PC-3 (cell line): ENCODE measurements at regions not wholly inside any gene's neighbourhood (a gene's known extent, or its start where the extent isn't known, plus 50 kb on each side); places are given as distances from the start of the nearest gene placed in this dataset.

Experiments
- ATAC-seq: fragments of 200-7000 bp; cut with Tn5 transposase; 2 replicates; pipeline ENCODE4 v1.9.1; 2020; ENCODE audit warnings: mild to moderate bottlenecking, moderate library complexity
- BruUV-seq: library from RNA; stranded (reverse); fragments of 400-500 nt; replicated peaks from 2 replicates; lab custom pipeline; 2021; lab: Mats Ljungman, UMichigan
- CTCF ChIA-PET: fragments of 300-600 bp; sonication (Branson Sonifier 250); formaldehyde crosslinking; loops from one replicate; lab custom pipeline; 2022; ENCODE audit warnings: antibody characterized with exemption; lab: Charles Lee
- POLR2A ChIA-PET: fragments of 300-600 bp; sonication (Branson Sonifier 250); formaldehyde crosslinking; loops from one replicate; lab custom pipeline; 2022; ENCODE audit warnings: antibody characterized with exemption; ENCODE audit not compliant: unreplicated experiment; lab: Charles Lee
- DNase-seq: peaks from one replicate; pipeline ENCODE4 v3.0.0-alpha.2; 2015
- H2AFZ ChIP-seq: fragments of 300-600 bp; sonication (generic); 2 replicates; pipeline ENCODE4 v1.6.0; 2016; ENCODE audit warnings: antibody characterized with exemption, low read length
- H3F3A ChIP-seq: fragments of 300-600 bp; sonication (generic); one replicate; pipeline ENCODE4 v1.6.0; 2017; ENCODE audit warnings: antibody characterized with exemption, low read length, control low read depth, mild to moderate bottlenecking; ENCODE audit not compliant: unreplicated experiment
- H3K27ac ChIP-seq: fragments of 300-600 bp; sonication (generic); 2 replicates; pipeline ENCODE4 v1.5.1; 2016; ENCODE audit warnings: mild to moderate bottlenecking, low read length
- H3K27me3 ChIP-seq: fragments of 300-600 bp; sonication (generic); 2 replicates; pipeline ENCODE4 v1.6.1; 2016; ENCODE audit warnings: low read length, mixed read lengths
- H3K36me3 ChIP-seq: fragments of 300-600 bp; sonication (generic); 2 replicates; pipeline ENCODE4 v1.6.1; 2016; ENCODE audit warnings: low read depth, mixed run types, low read length, mixed read lengths
- H3K4me1 ChIP-seq: fragments of 300-600 bp; sonication (generic); 2 replicates; pipeline ENCODE4 v1.5.1; 2016; ENCODE audit warnings: low read length; ENCODE audit not compliant: insufficient read depth
- H3K4me2 ChIP-seq: fragments of 300-600 bp; sonication (generic); 2 replicates; pipeline ENCODE4 v1.6.0; 2016; ENCODE audit warnings: low read length
- H3K4me3 ChIP-seq: fragments of 300-600 bp; sonication (generic); 2 replicates; pipeline ENCODE4 v1.5.1; 2016; ENCODE audit warnings: mild to moderate bottlenecking, low read length, mixed read lengths
- H3K79me2 ChIP-seq: fragments of 300-600 bp; sonication (generic); 2 replicates; pipeline ENCODE4 v1.6.1; 2017; ENCODE audit warnings: low read length, mixed read lengths
- H3K9ac ChIP-seq: fragments of 300-600 bp; sonication (generic); 2 replicates; pipeline ENCODE4 v1.6.0; 2016; ENCODE audit warnings: mild to moderate bottlenecking, low read length
- H3K9me2 ChIP-seq: fragments of 300-600 bp; sonication (generic); replicated peaks from 2 replicates; pipeline ENCODE4 v1.6.1; 2016; ENCODE audit warnings: mixed run types, low read length, mixed read lengths
- H3K9me3 ChIP-seq: fragments of 300-600 bp; sonication (generic); 2 replicates; pipeline ENCODE4 v1.6.1; 2016; ENCODE audit warnings: low read length, mixed read lengths
- H4K20me1 ChIP-seq: fragments of 300-600 bp; sonication (generic); 2 replicates; pipeline ENCODE4 v1.6.1; 2016; ENCODE audit warnings: low read length, mixed read lengths
- EZH2 ChIP-seq: fragments of 300-600 bp; sonication (generic); IDR thresholded peaks from one replicate; pipeline ENCODE4 v1.6.1; 2017; ENCODE audit warnings: antibody characterized with exemption, mild to moderate bottlenecking, low read length; ENCODE audit not compliant: unreplicated experiment
- EZH2phosphoT487 ChIP-seq: fragments of 300-600 bp; sonication (generic); IDR thresholded peaks from 2 replicates; pipeline ENCODE4 v1.6.1; 2018; ENCODE audit warnings: mild to moderate bottlenecking, antibody characterized with exemption, low read length, borderline replicate concordance
- intact Hi-C: fragments of 100-400 bp; cut with micrococcal nuclease; formaldehyde crosslinking; loops from 2 replicates; pipeline ENCODE4 v1.9.0; 2023
- TF ChIP-seq, protein P1 (sequence below): fragments of 300-600 bp; sonication (generic); conservative IDR thresholded peaks from 2 replicates; pipeline ENCODE4 v1.5.1; 2017; ENCODE audit warnings: antibody characterized with exemption, low read depth, mild to moderate bottlenecking, low read length

DNA sequence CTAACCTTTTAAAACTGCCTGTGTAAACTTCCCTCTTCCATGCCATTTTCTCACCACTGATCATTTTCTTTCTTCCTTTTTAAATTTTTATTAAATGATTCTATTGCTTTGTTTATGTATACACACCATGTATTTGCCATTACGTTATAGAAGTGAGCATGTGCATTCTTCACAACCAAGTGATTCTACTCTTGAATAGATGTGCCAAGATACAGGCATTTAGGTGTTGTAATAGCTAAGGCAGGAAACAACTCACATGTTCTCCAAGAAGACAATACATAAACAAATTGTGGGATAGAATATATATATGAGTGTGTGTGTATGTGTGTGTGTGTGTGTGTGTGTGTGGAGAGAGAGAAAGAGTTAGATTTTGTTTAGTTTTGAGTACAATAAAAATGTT, 202.6 kb upstream of the SEMA3E start:
- Histone ChIP-seq H3K9me3 (no peaks in the 10 kb centered on the region), H2AFZ (no peak overlapping the region), H3K36me3 (no peaks in the 10 kb centered on the region), H3K27ac (no peak overlapping the region), H3K4me2 (no peak overlapping the region), H3K9me2 (no peaks in the 10 kb centered on the region), H3K4me3 (no peak overlapping the region), H3K4me1 (no peaks in the 10 kb centered on the region), H3F3A (no peaks in the 10 kb centered on the region), H3K9ac (no peak overlapping the region), H3K27me3 (no peaks in the 10 kb centered on the region), H4K20me1 (no peaks in the 10 kb centered on the region), H3K79me2 (no peaks in the 10 kb centered on the region)
- no TSS peak for BruUV-seq
- TF ChIP-seq EZH2phosphoT487 (no peak), EZH2 (no peak)
- TF ChIP-seq, protein P1, sequence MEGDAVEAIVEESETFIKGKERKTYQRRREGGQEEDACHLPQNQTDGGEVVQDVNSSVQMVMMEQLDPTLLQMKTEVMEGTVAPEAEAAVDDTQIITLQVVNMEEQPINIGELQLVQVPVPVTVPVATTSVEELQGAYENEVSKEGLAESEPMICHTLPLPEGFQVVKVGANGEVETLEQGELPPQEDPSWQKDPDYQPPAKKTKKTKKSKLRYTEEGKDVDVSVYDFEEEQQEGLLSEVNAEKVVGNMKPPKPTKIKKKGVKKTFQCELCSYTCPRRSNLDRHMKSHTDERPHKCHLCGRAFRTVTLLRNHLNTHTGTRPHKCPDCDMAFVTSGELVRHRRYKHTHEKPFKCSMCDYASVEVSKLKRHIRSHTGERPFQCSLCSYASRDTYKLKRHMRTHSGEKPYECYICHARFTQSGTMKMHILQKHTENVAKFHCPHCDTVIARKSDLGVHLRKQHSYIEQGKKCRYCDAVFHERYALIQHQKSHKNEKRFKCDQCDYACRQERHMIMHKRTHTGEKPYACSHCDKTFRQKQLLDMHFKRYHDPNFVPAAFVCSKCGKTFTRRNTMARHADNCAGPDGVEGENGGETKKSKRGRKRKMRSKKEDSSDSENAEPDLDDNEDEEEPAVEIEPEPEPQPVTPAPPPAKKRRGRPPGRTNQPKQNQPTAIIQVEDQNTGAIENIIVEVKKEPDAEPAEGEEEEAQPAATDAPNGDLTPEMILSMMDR: no peak
- ATAC-seq (no peak), DNase-seq (no peak)
- POLR2A ChIA-PET: no interaction called here
- CTCF ChIA-PET: no interaction called here
- intact Hi-C loops: no loop called here

DNA sequence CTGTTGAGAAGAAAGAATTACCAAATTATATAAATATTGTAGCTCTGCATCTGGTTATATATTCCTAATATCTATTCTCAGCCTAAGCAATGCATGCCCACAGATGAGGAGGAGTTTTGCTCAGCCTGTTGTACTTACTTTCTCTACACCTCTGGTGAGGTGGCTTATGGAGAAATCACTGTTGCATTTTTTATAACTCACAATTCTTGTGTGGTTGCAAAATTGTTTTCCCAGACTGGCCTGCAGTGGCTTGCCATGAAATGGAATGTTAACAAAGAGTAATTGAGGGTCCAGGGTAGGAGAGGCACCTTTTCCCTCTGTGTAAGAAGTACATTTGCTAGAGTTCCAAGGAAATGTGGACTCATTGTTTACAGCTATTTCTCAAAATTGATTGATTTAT, 202.0 kb upstream of the SEMA3E start:
- ATAC-seq: no peak
- Histone ChIP-seq H3K79me2 (no peaks in the 10 kb centered on the region), H3K9me2 (no peaks in the 10 kb centered on the region), H3K9me3 (no peaks in the 10 kb centered on the region), H3K27ac (no peak overlapping the region), H3K27me3 (no peaks in the 10 kb centered on the region), H3K4me3 (no peak overlapping the region), H3K9ac (no peak overlapping the region), H3K36me3 (no peaks in the 10 kb centered on the region), H3F3A (no peaks in the 10 kb centered on the region), H3K4me1 (no peaks in the 10 kb centered on the region), H3K4me2 (no peak overlapping the region), H2AFZ (no peak overlapping the region), H4K20me1 (no peaks in the 10 kb centered on the region)
- no peak for DNase-seq
- POLR2A ChIA-PET: no interaction called here
- BruUV-seq: no TSS peak
- intact Hi-C loops: no loop called here
- CTCF ChIA-PET: interaction anchor here (0.6 kb wide), 1 partner anchor 86 kb away, joined by 3 read pairs; no protein-coding TSS in a partner anchor
- TF ChIP-seq EZH2 (no peak), EZH2phosphoT487 (no peak)
- TF ChIP-seq, protein P1: no peak

DNA sequence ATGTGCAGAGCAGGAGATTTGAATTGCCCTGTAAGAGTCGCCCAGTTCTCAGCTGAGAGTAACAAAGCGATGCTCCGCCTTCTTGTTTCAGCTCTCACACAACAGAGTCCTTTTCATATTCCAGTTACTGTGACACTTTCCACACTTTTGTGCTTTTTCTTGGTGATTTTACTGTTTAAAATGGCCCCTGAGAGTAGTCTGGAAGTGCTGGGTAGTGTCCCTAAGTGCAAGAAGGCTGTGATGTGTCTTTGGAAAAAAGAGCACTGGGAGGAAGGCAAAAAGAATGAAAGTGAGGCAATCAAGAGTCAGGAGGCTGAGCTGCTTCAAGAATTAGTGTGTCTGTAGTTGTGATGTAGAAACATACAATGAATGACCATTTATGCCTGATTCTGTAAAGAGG, 201.2 kb upstream of the SEMA3E start:
- Histone ChIP-seq H3K9me2 (no peaks in the 10 kb centered on the region), H3K4me1 (no peaks in the 10 kb centered on the region), H3K4me3 (no peak overlapping the region), H3K4me2 (no peak overlapping the region), H3F3A (no peaks in the 10 kb centered on the region), H3K27me3 (no peaks in the 10 kb centered on the region), H3K9me3 (no peaks in the 10 kb centered on the region), H2AFZ (no peak overlapping the region), H3K79me2 (no peaks in the 10 kb centered on the region), H4K20me1 (no peaks in the 10 kb centered on the region), H3K36me3 (no peaks in the 10 kb centered on the region), H3K27ac (no peak overlapping the region), H3K9ac (no peak overlapping the region)
- no TSS peak for BruUV-seq
- CTCF ChIA-PET: no interaction called here
- intact Hi-C loops: no loop called here
- POLR2A ChIA-PET: no interaction called here
- no peak for ATAC-seq
- TF ChIP-seq EZH2 (no peak), EZH2phosphoT487 (no peak)
- TF ChIP-seq, protein P1: no peak
- DNase-seq: no peak
